DOHH2 (cell line): ENCODE measurements at regions not wholly inside any gene's neighbourhood (a gene's known extent, or its start where the extent isn't known, plus 50 kb on each side); places are given as distances from the start of the nearest gene placed in this dataset.
"Not testable (repeated sequence)": the region's sequence is repeated elsewhere in the genome, so short reads cannot be mapped to it uniquely, and the experiment has no call there.

Experiments used
- H3F3A ChIP-seq: fragments of 200-600 bp; sonication (generic), shearing (Covaris generic); 2 replicates; pipeline ENCODE4 v1.6.0; 2016; ENCODE audit warnings: antibody characterized with exemption, mild to moderate bottlenecking; ENCODE audit not compliant: control insufficient read depth, insufficient read depth
- H3K27ac ChIP-seq: fragments of 200-600 bp; sonication (generic); 2 replicates; pipeline ENCODE4 v1.5.1; 2014; ENCODE audit warnings: low read depth, mild to moderate bottlenecking, low read length, moderate library complexity
- H3K27me3 ChIP-seq: fragments of 200-600 bp; sonication (generic); 2 replicates; pipeline ENCODE4 v1.6.1; 2014; ENCODE audit warnings: mild to moderate bottlenecking, low read length, mixed read lengths; ENCODE audit not compliant: control insufficient read depth
- H3K36me3 ChIP-seq: fragments of 200-600 bp; sonication (generic); 2 replicates; pipeline ENCODE4 v1.6.1; 2014; ENCODE audit warnings: mild to moderate bottlenecking, low read length, moderate library complexity, mixed read lengths; ENCODE audit not compliant: control insufficient read depth
- H3K4me1 ChIP-seq: fragments of 200-600 bp; sonication (generic); 2 replicates; pipeline ENCODE4 v1.6.1; 2014; ENCODE audit warnings: mild to moderate bottlenecking, low read length, mixed read lengths; ENCODE audit not compliant: control insufficient read depth
- H3K4me2 ChIP-seq: fragments of 200-600 bp; sonication (generic); 2 replicates; pipeline ENCODE4 v1.6.0; 2014; ENCODE audit warnings: mild to moderate bottlenecking, low read length, moderate library complexity
- H3K4me3 ChIP-seq: fragments of 200-600 bp; sonication (generic); 2 replicates; pipeline ENCODE4 v1.5.1; 2014; ENCODE audit warnings: mild to moderate bottlenecking, low read length, mixed read lengths
- H3K79me2 ChIP-seq: fragments of 200-600 bp; sonication (generic); 2 replicates; pipeline ENCODE4 v1.6.1; 2014; ENCODE audit warnings: mild to moderate bottlenecking, low read length, mixed read lengths; ENCODE audit not compliant: control insufficient read depth
- H3K9me2 ChIP-seq: fragments of 200-600 bp; sonication (generic); replicated peaks from 2 replicates; pipeline ENCODE4 v1.6.1; 2014; ENCODE audit warnings: mild to moderate bottlenecking, low read length, mixed read lengths; ENCODE audit not compliant: control insufficient read depth
- H3K9me3 ChIP-seq: fragments of 200-600 bp; sonication (generic); 2 replicates; pipeline ENCODE4 v1.6.1; 2014; ENCODE audit warnings: antibody characterized with exemption, low read length, mixed read lengths; ENCODE audit not compliant: control insufficient read depth, insufficient read depth
- H4K20me1 ChIP-seq: fragments of 200-600 bp; sonication (generic); 2 replicates; pipeline ENCODE4 v1.6.0; 2014; ENCODE audit warnings: low read depth, mild to moderate bottlenecking, antibody characterized with exemption, low read length, moderate library complexity; ENCODE audit not compliant: control insufficient read depth, insufficient read depth

- H3K4me3 ChIP-seq, H3K27me3 ChIP-seq, H3K79me2 ChIP-seq, H3K9me2 ChIP-seq, H3K9me3 ChIP-seq, H4K20me1 ChIP-seq, H3K36me3 ChIP-seq, H3F3A ChIP-seq: not testable (repeated sequence)
- Histone ChIP-seq H3K4me1 (peaks cover 56% of the 10 kb centered on the region), H3K4me2 (peak overlapping the region; percentile 59), H3K27ac (peak overlapping the region; percentile 75)
These were observed 233.4 kb upstream of the PLGLB2 start for GRCh38 chr2:87514515-87514914.

DNA sequence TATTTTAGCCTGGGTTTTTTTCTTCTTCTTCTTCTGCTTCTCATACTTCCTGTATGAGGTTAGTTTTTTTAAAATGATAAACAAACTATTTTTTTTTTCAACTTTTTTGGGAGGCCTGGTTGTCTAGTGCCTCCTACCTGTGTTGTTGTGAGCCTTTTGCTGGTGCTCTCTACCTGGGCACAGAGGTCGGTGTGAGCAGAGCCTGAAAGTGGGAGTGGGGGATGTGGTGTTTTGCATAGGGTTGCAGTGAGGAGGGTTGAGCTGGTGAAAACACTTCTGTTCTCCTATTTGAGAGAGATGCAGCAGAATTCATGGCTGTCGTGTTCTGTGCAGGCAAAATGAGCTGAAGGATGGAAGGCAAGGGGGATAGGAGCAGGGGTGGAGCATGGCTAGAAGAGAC, 232.7 kb upstream of the PLGLB2 start:
- H4K20me1 ChIP-seq, H3K27me3 ChIP-seq, H3K79me2 ChIP-seq, H3F3A ChIP-seq, H3K36me3 ChIP-seq, H3K9me2 ChIP-seq, H3K9me3 ChIP-seq: not testable (repeated sequence)
- H3K27ac ChIP-seq = peak overlapping the region; percentile 75
- H3K4me3 ChIP-seq = peak overlapping the region; percentile 37
- peak overlapping the region; percentile 59 for H3K4me2 ChIP-seq
- H3K4me1 ChIP-seq = peaks cover 60% of the 10 kb centered on the region

DNA sequence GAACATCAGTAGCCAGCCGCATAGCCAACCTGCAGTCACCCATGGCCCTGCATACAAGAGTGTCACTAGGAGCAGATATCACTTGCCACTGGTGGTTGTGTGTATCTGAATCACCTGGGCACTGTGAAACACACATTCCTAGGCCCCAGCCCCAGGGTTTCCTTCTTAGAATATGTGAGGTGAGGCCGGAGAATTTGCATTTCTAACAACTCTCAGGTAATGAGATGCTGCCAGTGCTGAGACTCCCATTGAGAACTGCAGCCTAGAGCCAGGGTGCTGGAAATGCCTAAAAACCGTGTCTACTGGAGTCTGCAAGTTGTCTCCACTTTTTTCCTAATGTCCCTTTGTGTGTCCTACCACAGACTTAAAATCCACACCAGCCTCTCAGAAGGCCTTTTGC, 232.0 kb upstream of the PLGLB2 start:
- not testable (repeated sequence) for H4K20me1 ChIP-seq, H3K4me2 ChIP-seq, H3K9me2 ChIP-seq, H3K36me3 ChIP-seq, H3K27me3 ChIP-seq, H3F3A ChIP-seq, H3K9me3 ChIP-seq, H3K4me3 ChIP-seq, H3K79me2 ChIP-seq
- peak overlapping the region; percentile 6; the same call in 1 of the 2 replicates for H3K27ac ChIP-seq
- H3K4me1 ChIP-seq = peaks cover 61% of the 10 kb centered on the region

DNA sequence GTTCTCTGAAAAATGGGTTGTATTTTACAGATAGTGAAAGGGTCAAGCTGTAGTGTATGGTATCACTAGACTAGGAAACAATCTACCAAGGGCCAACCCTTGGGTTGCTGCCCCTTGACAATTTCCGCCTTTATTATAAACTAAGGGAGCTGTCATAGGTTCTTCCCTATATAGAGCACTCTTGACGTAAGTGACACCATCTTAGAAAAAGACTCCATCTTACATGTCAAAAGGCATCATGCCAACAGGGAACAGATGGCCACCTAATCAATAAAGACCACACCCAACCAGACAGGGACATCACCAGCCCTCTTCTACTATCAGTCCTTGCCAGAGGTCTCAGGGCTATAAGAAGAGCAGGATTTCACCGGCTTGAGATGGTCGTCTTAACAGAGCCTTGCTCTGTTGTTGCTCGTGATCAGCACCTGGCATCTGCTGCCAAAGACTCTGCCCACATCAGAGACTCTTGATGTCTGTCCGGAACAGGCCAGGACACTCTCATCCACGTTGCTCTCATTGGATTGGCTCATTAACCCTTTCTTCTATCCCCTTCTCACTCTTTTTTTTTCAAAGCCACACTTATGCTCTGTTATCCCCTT, 231.4 kb upstream of the PLGLB2 start:
- H3K79me2 ChIP-seq, H3K4me3 ChIP-seq, H3K9me3 ChIP-seq, H3K9me2 ChIP-seq, H3K4me2 ChIP-seq, H3K27me3 ChIP-seq, H4K20me1 ChIP-seq, H3K36me3 ChIP-seq, H3F3A ChIP-seq: not testable (repeated sequence)
- H3K27ac ChIP-seq = peak overlapping the region; percentile 30
- H3K4me1 ChIP-seq = peaks cover 66% of the 10 kb centered on the region

DNA sequence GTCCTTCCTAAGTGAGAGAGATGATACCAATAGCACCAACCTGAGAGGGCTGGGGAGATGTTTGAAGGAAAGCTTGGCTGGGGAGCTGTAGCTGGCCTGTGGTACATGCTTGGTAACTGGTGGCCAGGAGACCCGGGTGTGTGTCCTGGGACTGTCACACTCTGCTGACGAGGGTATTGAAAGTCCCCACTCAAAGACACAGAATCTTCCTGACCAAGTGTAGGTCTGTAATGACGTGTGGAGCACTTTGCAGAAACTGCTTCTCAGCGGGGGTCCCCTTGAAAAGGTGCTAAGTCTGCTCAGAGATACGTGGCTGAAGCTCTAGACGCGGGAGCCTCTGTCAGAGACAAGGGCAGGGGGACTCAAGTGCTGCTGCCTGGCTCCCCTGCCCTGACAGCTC, 230.4 kb upstream of the PLGLB2 start:
- H3K9me3 ChIP-seq, H4K20me1 ChIP-seq, H3K36me3 ChIP-seq, H3K4me3 ChIP-seq, H3K79me2 ChIP-seq, H3K9me2 ChIP-seq, H3F3A ChIP-seq, H3K27me3 ChIP-seq: not testable (repeated sequence)
- Histone ChIP-seq H3K4me1 (peaks cover 69% of the 10 kb centered on the region), H3K27ac (peak overlapping the region; percentile 88), H3K4me2 (peak overlapping the region; percentile 30; the same call in 1 of the 2 replicates)

GRCh38 chr2:87518066-87518465, 229.8 kb upstream of the PLGLB2 start:
- H3K4me2 ChIP-seq = peak overlapping the region; percentile 71
- not testable (repeated sequence) for H3K36me3 ChIP-seq, H3K9me2 ChIP-seq, H3K79me2 ChIP-seq, H4K20me1 ChIP-seq, H3K27me3 ChIP-seq, H3K9me3 ChIP-seq, H3F3A ChIP-seq
- H3K27ac ChIP-seq = peak overlapping the region; percentile 88
- H3K4me3 ChIP-seq = peak overlapping the region; percentile 60
- H3K4me1 ChIP-seq = peaks cover 70% of the 10 kb centered on the region

GRCh38 chr2:87518547-87518946, 229.3 kb upstream of the PLGLB2 start:
- not testable (repeated sequence) for H4K20me1 ChIP-seq, H3K9me2 ChIP-seq, H3K9me3 ChIP-seq, H3K36me3 ChIP-seq, H3F3A ChIP-seq, H3K27me3 ChIP-seq, H3K79me2 ChIP-seq
- Histone ChIP-seq H3K4me3 (peak overlapping the region; percentile 60), H3K4me1 (peaks cover 70% of the 10 kb centered on the region), H3K4me2 (peak overlapping the region; percentile 71), H3K27ac (peak overlapping the region; percentile 88)

GRCh38 chr2:87519158-87520011, 228.5 kb upstream of the PLGLB2 start:
- H3K27ac ChIP-seq = peak overlapping the region; percentile 80
- not testable (repeated sequence) for H3K27me3 ChIP-seq, H3F3A ChIP-seq, H3K9me2 ChIP-seq, H3K9me3 ChIP-seq, H3K79me2 ChIP-seq, H4K20me1 ChIP-seq, H3K36me3 ChIP-seq
- H3K4me3 ChIP-seq = 0 out of 2 replicates have a peak overlapping the region, but pooled peaks have one; percentile 15
- H3K4me2 ChIP-seq = peak overlapping the region; percentile 31
- H3K4me1 ChIP-seq = peaks cover 70% of the 10 kb centered on the region
